ENCODE measurements at regions not wholly inside any gene's neighbourhood (a gene's known extent, or its start where the extent isn't known, plus 50 kb on each side); places are given as distances from the start of the nearest gene placed in this dataset.

DNA sequence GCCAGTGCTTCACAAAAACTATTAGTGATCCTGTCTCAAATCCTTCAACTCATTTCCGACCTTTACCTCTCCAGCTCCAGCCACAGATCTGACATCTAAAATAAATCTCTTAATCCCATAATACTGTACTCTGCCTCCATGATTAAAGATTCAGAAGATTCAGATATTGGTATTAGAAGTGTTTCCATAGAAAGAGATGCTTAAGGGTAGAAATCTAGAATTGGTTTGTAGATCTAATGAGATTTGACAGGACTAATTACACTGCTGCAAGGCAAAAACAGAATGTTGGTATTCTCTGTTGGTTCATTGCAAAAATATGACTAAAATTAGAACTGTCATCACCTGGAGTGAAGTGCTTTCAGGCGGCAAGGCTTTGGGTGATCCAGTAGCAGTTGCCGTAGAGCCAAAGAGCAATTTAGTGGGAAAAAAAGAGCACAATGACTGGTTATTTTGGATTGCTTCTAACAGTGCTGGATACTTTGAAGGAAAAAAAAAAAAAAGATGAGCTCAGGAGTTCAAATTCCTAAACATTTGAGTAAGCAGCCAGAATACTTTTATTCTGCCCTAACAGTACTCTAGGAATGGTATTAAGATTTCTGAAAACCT, 940.1 kb upstream of the SORCS1 start:
- TF ChIP-seq YY1 (tag by site-specific recombination; IDR thresholded peaks at IDR 0.05) (no peak), ZNF768 (tag by site-specific recombination; IDR thresholded peaks at IDR 0.05) (no peak), TCF7L2 (IDR thresholded peaks at IDR 0.05; ENCODE audit: borderline replicate concordance, low read depth, low read length) (no peak)
- TF ChIP-seq, protein P1, sequence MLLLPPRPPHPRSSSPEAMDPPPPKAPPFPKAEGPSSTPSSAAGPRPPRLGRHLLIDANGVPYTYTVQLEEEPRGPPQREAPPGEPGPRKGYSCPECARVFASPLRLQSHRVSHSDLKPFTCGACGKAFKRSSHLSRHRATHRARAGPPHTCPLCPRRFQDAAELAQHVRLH (tag by site-specific recombination; IDR thresholded peaks at IDR 0.05) = no peak
- TF ChIP-seq, protein P2, sequence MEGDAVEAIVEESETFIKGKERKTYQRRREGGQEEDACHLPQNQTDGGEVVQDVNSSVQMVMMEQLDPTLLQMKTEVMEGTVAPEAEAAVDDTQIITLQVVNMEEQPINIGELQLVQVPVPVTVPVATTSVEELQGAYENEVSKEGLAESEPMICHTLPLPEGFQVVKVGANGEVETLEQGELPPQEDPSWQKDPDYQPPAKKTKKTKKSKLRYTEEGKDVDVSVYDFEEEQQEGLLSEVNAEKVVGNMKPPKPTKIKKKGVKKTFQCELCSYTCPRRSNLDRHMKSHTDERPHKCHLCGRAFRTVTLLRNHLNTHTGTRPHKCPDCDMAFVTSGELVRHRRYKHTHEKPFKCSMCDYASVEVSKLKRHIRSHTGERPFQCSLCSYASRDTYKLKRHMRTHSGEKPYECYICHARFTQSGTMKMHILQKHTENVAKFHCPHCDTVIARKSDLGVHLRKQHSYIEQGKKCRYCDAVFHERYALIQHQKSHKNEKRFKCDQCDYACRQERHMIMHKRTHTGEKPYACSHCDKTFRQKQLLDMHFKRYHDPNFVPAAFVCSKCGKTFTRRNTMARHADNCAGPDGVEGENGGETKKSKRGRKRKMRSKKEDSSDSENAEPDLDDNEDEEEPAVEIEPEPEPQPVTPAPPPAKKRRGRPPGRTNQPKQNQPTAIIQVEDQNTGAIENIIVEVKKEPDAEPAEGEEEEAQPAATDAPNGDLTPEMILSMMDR (tag by site-specific recombination; IDR thresholded peaks at IDR 0.05) = no peak
